A549 (cell line): ENCODE measurements at regions not wholly inside any gene's neighbourhood (a gene's known extent, or its start where the extent isn't known, plus 50 kb on each side); places are given as distances from the start of the nearest gene placed in this dataset.

ENCODE experiments used
- ATAC-seq, 2 experiments: fragments of 200-7000 bp in 1 of 2; fragments of >200 bp in 1 of 2; cut with Nextera tagmentation in 1 of 2; cut with Tn5 transposase in 1 of 2; 3 replicates each; pipeline versions ENCODE4 v1.8.0 to v1.9.1; 2018 to 2020; ENCODE audit warnings: mild to moderate bottlenecking in 1 of 2, moderate library complexity in 1 of 2
- CTCF ChIA-PET: fragments of 300-600 bp; sonication (Branson Sonifier 250); formaldehyde crosslinking; extraction: SDS; loops from one replicate; lab custom pipeline; 2021; ENCODE audit warnings: antibody characterized with exemption, inconsistent platforms; lab: Yijun Ruan, JAX
- POLR2A ChIA-PET: fragments of 350-600 bp; formaldehyde crosslinking; extraction: SDS; loops from one replicate; lab custom pipeline; 2021; ENCODE audit warnings: antibody characterized with exemption, inconsistent platforms; lab: Yijun Ruan, JAX
- DNase-seq, 2 experiments: peaks; one replicate each; pipeline versions ENCODE4 v3.0.0 to v3.0.0-alpha.2; 2011 to 2016; ENCODE audit warnings: low read depth in 1 of 2, low spot score in 1 of 2
- FAIRE-seq: peaks from 2 replicates; lab custom pipeline; 2011; peaks lifted over from hg19 to GRCh38; lab: Jason Lieb, UNC
- H3K27ac ChIP-seq, 2 experiments: fragments of >200 bp; sonication (Bioruptor Twin); formaldehyde crosslinking; 3 replicates each; pipeline ENCODE4 v1.5.1; 2016 to 2017
- H3K4me1 ChIP-seq: fragments of >200 bp; sonication (Bioruptor Twin); formaldehyde crosslinking; 3 replicates; pipeline ENCODE4 v1.6.1; 2016
- H3K4me2 ChIP-seq: fragments of >200 bp; sonication (Bioruptor Twin); formaldehyde crosslinking; 3 replicates; pipeline ENCODE4 v1.6.1; 2016
- H3K4me3 ChIP-seq: fragments of >200 bp; sonication (Bioruptor Twin); formaldehyde crosslinking; 3 replicates; pipeline ENCODE4 v1.5.1; 2016
- H3K9me3 ChIP-seq: fragments of >200 bp; sonication (Bioruptor Twin); formaldehyde crosslinking; 3 replicates; pipeline ENCODE4 v1.6.1; 2016
- ATOH8 ChIP-seq: fragments of 250-450 bp; sonication (Bioruptor Pico); IDR thresholded peaks from 2 replicates; pipeline ENCODE4 v1.5.0; 2020; ENCODE audit warnings: low read depth, mild to moderate bottlenecking, moderate library complexity
- ELK1 ChIP-seq: fragments of 150-350 bp; IDR thresholded peaks from 2 replicates; pipeline ENCODE4 v1.6.1; 2014; ENCODE audit warnings: low read depth, mild to moderate bottlenecking, low read length
- FOSB ChIP-seq: fragments of 250-450 bp; sonication (Bioruptor Pico); IDR thresholded peaks from 2 replicates; pipeline ENCODE4 v1.5.0; 2020; ENCODE audit warnings: mild to moderate bottlenecking, moderate library complexity
- FOXS1 ChIP-seq: fragments of 250-450 bp; sonication (Bioruptor Pico); IDR thresholded peaks from 2 replicates; pipeline ENCODE4 v1.5.0; 2020; ENCODE audit warnings: mild to moderate bottlenecking, moderate library complexity
- HES2 ChIP-seq: fragments of >200 bp; sonication (Bioruptor Twin); formaldehyde crosslinking; IDR thresholded peaks from 2 replicates; pipeline ENCODE4 v1.6.1; 2016
- HEYL ChIP-seq: fragments of 250-450 bp; sonication (Bioruptor Pico); IDR thresholded peaks from 2 replicates; pipeline ENCODE4 v1.8.0; 2021; ENCODE audit warnings: mild to moderate bottlenecking, moderate library complexity
- HMGXB4 ChIP-seq: fragments of 250-450 bp; sonication (Bioruptor Pico); IDR thresholded peaks from 2 replicates; pipeline ENCODE4 v1.5.0; 2021; ENCODE audit warnings: mild to moderate bottlenecking, moderate library complexity, borderline replicate concordance
- HOXA7 ChIP-seq: fragments of 250-450 bp; sonication (Bioruptor Pico); IDR thresholded peaks from 2 replicates; pipeline ENCODE4 v1.5.0; 2020; ENCODE audit warnings: mild to moderate bottlenecking, moderate library complexity
- JUN ChIP-seq, 2 experiments: fragments of >200 bp; sonication (Bioruptor Twin); formaldehyde crosslinking; IDR thresholded peaks; 2 replicates in 1 of 2; 3 replicates in 1 of 2; pipeline ENCODE4 v1.6.1; 2016 to 2017
- KDM5A ChIP-seq: fragments of 200-600 bp; sonication (generic); IDR thresholded peaks from 2 replicates; pipeline ENCODE4 v1.6.1; 2016; ENCODE audit warnings: antibody characterized with exemption, mild to moderate bottlenecking
- MAFK ChIP-seq: fragments of 450-650 bp; IDR thresholded peaks from 2 replicates; pipeline ENCODE4 v1.6.1; 2014; ENCODE audit not compliant: partially characterized antibody
- MYC ChIP-seq: IDR thresholded peaks from 2 replicates; pipeline ENCODE4 v1.6.1; 2012; ENCODE audit warnings: mild to moderate bottlenecking, inconsistent platforms, low read length, improper control_type of control experiment, borderline replicate concordance
- NPAS2 ChIP-seq: fragments of 250-450 bp; sonication (Bioruptor Pico); IDR thresholded peaks from 2 replicates; pipeline ENCODE4 v1.8.0; 2022; ENCODE audit warnings: mild to moderate bottlenecking, moderate library complexity, borderline replicate concordance
- PBX3 ChIP-seq: IDR thresholded peaks from 2 replicates; pipeline ENCODE4 v1.6.1; 2012
- PHF8 ChIP-seq: fragments of 200-600 bp; sonication (generic); IDR thresholded peaks from 2 replicates; pipeline ENCODE4 v1.6.1; 2016; ENCODE audit warnings: low read depth, mild to moderate bottlenecking, antibody characterized with exemption, moderate library complexity, borderline replicate concordance
- POLR2AphosphoS2 ChIP-seq: conservative IDR thresholded peaks from 2 replicates; pipeline ENCODE4 v1.6.1; 2012; ENCODE audit warnings: low read length, improper control_type of control experiment, inconsistent platforms
- RAD21 ChIP-seq, 2 experiments: fragments of >200 bp in 1 of 2; sonication (Bioruptor Twin) in 1 of 2; formaldehyde crosslinking in 1 of 2; IDR thresholded peaks in 1 of 2; conservative IDR thresholded peaks in 1 of 2; 2 replicates in 1 of 2; 3 replicates in 1 of 2; pipeline ENCODE4 v1.6.1; 2012 to 2018; ENCODE audit warnings: inconsistent platforms in 1 of 2
- RCOR1 ChIP-seq: fragments of 150-350 bp; IDR thresholded peaks from 2 replicates; pipeline ENCODE4 v1.6.1; 2014; ENCODE audit warnings: antibody characterized with exemption, low read length, low read depth
- REST ChIP-seq: fragments of 200-600 bp; sonication (generic); IDR thresholded peaks from 2 replicates; pipeline ENCODE4 v1.6.1; 2016; ENCODE audit warnings: antibody characterized with exemption, mild to moderate bottlenecking, moderate library complexity
- RFX5 ChIP-seq: fragments of 450-650 bp; IDR thresholded peaks from 2 replicates; pipeline ENCODE4 v1.7.1; 2014; ENCODE audit warnings: antibody characterized with exemption, mild to moderate bottlenecking, moderate library complexity
- SMC3 ChIP-seq: fragments of >200 bp; sonication (Bioruptor Twin); formaldehyde crosslinking; IDR thresholded peaks from 3 replicates; pipeline ENCODE4 v1.6.1; 2018; ENCODE audit warnings: inconsistent platforms
- TP53 ChIP-seq: fragments of 250-450 bp; sonication (Bioruptor Pico); IDR thresholded peaks from 2 replicates; pipeline ENCODE4 v1.5.0; 2021; ENCODE audit warnings: mild to moderate bottlenecking, moderate library complexity
- ZC3H11A ChIP-seq: fragments of 450-650 bp; IDR thresholded peaks from 2 replicates; pipeline ENCODE4 v1.6.1; 2014; ENCODE audit warnings: antibody characterized with exemption, mild to moderate bottlenecking
- ZFP36 ChIP-seq: fragments of 450-650 bp; IDR thresholded peaks from 2 replicates; pipeline ENCODE4 v1.6.1; 2014; ENCODE audit warnings: borderline replicate concordance; ENCODE audit not compliant: partially characterized antibody
- ZNF302 ChIP-seq: fragments of 250-450 bp; sonication (Bioruptor Pico); IDR thresholded peaks from 2 replicates; pipeline ENCODE4 v1.9.0; 2021; ENCODE audit warnings: inconsistent platforms, mild to moderate bottlenecking, moderate library complexity
- WGBS: methylation state at CpG from one replicate; pipeline ENCODE4 v1.1.6; 2017; ENCODE audit errors: missing lambda C conversion rate; 5-methylcytosine and 5-hydroxymethylcytosine counted together

- ATAC-seq: no peak
- POLR2A ChIA-PET: no interaction called here
Measured at GRCh38 chr6:14671261-14671681, 553.7 kb downstream of the CD83 start.

GRCh38 chr6:14671937-14672336 lies 554.4 kb downstream of the CD83 start:
- WGBS: 80% methylated on average over 1 of the region's 1 CpG
- FAIRE-seq (no peak), DNase-seq (no peak), ATAC-seq (no peak)
- Histone ChIP-seq H3K4me3 (no peak overlapping the region), H3K9me3 (no peaks in the 10 kb centered on the region), H3K27ac (no peak overlapping the region), H3K4me2 (no peak overlapping the region), H3K4me1 (peaks cover 7% of the 10 kb centered on the region; the same call in 1 of the 3 replicates)
- CTCF ChIA-PET: no interaction called here
- POLR2A ChIA-PET: no interaction called here
- no peak for TF ChIP-seq HMGXB4
- TF ChIP-seq MAFK: no peak
- TF ChIP-seq NPAS2 (CRISPR knock-in tag): no peak
- TF ChIP-seq KDM5A: no peak
- no peak for TF ChIP-seq REST
- TF ChIP-seq POLR2AphosphoS2: no peak
- no peak for TF ChIP-seq SMC3
- no peak for TF ChIP-seq HOXA7 (CRISPR knock-in tag)
- TF ChIP-seq RCOR1: no peak
- TF ChIP-seq ATOH8 (CRISPR knock-in tag): no peak
- no peak for TF ChIP-seq RAD21 (conservative IDR thresholded peaks at IDR 0.05 in 1 of 2, IDR thresholded peaks at IDR 0.05 in 1 of 2)
- no peak for TF ChIP-seq HEYL (CRISPR knock-in tag)
- no peak for TF ChIP-seq RFX5
- TF ChIP-seq PBX3: no peak
- TF ChIP-seq FOSB (CRISPR knock-in tag): no peak
- no peak for TF ChIP-seq TP53 (CRISPR knock-in tag)

More at GRCh38 chr6:14671261-14671681, 553.7 kb downstream of the CD83 start:
- FAIRE-seq (no peak), DNase-seq (no peak)
- H3K4me2 ChIP-seq: no peak overlapping the region
- TF ChIP-seq MYC: no peak
- no peak for TF ChIP-seq ELK1
- no peak for TF ChIP-seq HES2
- no peak for TF ChIP-seq ZFP36
- TF ChIP-seq TP53 (CRISPR knock-in tag): no peak
- no peak for TF ChIP-seq ZC3H11A
- TF ChIP-seq PHF8: no peak
- no peak for TF ChIP-seq JUN (IDR thresholded peaks at IDR 0.05)
- no peak for TF ChIP-seq FOSB (CRISPR knock-in tag)
- TF ChIP-seq MAFK: no peak
- TF ChIP-seq FOXS1 (CRISPR knock-in tag): no peak
- no peak for TF ChIP-seq ZNF302
- TF ChIP-seq HMGXB4: no peak
- no peak overlapping the region for H3K27ac ChIP-seq
- H3K9me3 ChIP-seq: no peaks in the 10 kb centered on the region
- CTCF ChIA-PET: interaction anchor here (0.6 kb wide), 2 partner anchors 9 to 534 kb away, joined by 4 read pairs; no protein-coding TSS in a partner anchor
- WGBS: 63% methylated on average over 1 of the region's 1 CpG
- peaks cover 6% of the 10 kb centered on the region; the same call in 1 of the 3 replicates for H3K4me1 ChIP-seq
- H3K4me3 ChIP-seq: no peak overlapping the region
